Heart left ventricle (tissue), 13 donors: ENCODE measurements at regions not wholly inside any gene's neighbourhood (a gene's known extent, or its start where the extent isn't known, plus 50 kb on each side); places are given as distances from the start of the nearest gene placed in this dataset.

Source experiments
- POLR2A ChIP-seq, 2 donors: fragments of 450-650 bp; IDR thresholded peaks; one replicate each; pipeline ENCODE4 v1.6.1; 2017; ENCODE audit warnings: antibody characterized with exemption in 2 of 2, mild to moderate bottlenecking in 2 of 2, moderate library complexity in 2 of 2
- TF ChIP-seq, protein P1 (sequence below), 12 donors: fragments of 200-600 bp; sonication (generic) in 4 of 12; IDR thresholded peaks; one replicate each; pipeline versions ENCODE4 v1.5.0 to v1.8.0; 2018 to 2022; ENCODE audit warnings: antibody characterized with exemption in 12 of 12, mild to moderate bottlenecking in 5 of 12
- donor health status: ischemic (EF 13 %, LVEDD 7.1; RV severe dilation, severe dysfunction).
- donor health status: DM: no; HTN: yes; CAD: no.
- donor health status: DM: no; HTN: no; CAD: no.
- donor health status: ischemic (EF 25% LVEDD 6.9; RV normal size, moderate dysfunction).
- donor health status: ischemic (EF 25% LVEDD 5.7; RV mildly dilated, moderate dysfunction).
- donor health status: ischemic (EF 35%, LVEDD 5.7; RV mildly dilated, moderate dysfunction).
- donor health status: nonischemic (EF 11% LVEDD 7.7; RV severe dilation, severe dysfunction).
- donor health status: DM: yes; HTN: yes; CAD: no.
- donor health status: PGD.
- donor health status: ischemic (EF 29% LVEDD 5.4; RV normal size, mild dysfunction).
- donor health status: nonischemic (EF 23%, LVEDD 6.1; RV moderate dilation, normal function).

DNA sequence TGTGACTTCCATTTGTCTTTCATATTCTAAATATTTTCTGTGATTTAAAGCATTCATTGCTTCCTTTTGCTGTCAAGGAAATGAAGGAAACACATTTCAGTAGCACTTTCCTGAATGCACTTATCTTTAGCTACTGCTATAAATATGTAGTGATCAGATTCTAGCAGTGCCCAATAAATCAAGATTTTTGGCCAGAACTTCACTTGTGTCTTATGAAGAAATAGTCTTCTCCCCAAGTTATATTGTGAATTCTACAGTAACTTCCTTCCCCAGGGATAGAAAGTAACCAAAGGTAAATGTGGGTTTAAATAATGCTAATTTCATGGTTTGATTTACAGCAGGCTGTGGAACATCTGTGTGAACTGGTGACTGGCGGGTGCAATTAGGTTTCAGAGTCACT is 77.9 kb downstream of the DMRT2 start:
- TF ChIP-seq, protein P1, sequence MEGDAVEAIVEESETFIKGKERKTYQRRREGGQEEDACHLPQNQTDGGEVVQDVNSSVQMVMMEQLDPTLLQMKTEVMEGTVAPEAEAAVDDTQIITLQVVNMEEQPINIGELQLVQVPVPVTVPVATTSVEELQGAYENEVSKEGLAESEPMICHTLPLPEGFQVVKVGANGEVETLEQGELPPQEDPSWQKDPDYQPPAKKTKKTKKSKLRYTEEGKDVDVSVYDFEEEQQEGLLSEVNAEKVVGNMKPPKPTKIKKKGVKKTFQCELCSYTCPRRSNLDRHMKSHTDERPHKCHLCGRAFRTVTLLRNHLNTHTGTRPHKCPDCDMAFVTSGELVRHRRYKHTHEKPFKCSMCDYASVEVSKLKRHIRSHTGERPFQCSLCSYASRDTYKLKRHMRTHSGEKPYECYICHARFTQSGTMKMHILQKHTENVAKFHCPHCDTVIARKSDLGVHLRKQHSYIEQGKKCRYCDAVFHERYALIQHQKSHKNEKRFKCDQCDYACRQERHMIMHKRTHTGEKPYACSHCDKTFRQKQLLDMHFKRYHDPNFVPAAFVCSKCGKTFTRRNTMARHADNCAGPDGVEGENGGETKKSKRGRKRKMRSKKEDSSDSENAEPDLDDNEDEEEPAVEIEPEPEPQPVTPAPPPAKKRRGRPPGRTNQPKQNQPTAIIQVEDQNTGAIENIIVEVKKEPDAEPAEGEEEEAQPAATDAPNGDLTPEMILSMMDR (IDR thresholded peaks at IDR 0.05), result no peak
- TF ChIP-seq POLR2A (IDR thresholded peaks at IDR 0.05), result no peak
